ENCODE measurements at regions not wholly inside any gene's neighbourhood (a gene's known extent, or its start where the extent isn't known, plus 50 kb on each side); places are given as distances from the start of the nearest gene placed in this dataset.

DNA sequence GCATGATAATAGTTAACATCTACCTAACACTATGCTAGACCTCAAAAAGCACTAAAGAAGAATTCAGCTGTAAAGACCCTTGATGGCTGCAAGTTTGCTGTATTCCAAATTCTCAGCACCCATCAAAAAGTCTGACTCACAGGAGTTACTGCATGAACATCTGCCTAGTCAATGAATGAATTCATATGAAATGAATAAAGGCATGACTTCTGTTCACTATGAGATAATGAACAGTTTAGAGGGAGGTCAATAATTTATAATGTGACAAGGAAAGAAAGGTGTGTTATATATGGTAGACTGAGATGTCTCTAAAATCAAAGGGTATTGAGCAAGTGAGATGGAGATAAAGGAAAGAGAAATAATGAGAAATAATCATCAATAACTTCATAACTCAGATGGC is 508.2 kb upstream of the TGFBR2 start:
- Histone ChIP-seq H3K36me3 (no peaks in the 10 kb centered on the region), H3K27ac (no peak overlapping the region), H3K4me3 (no peak overlapping the region), H3K4me1 (ENCODE audit: control insufficient read depth in 1 of 2, low read depth in 2 of 2) (no peaks in the 10 kb centered on the region), H3K9me3 (no peaks in the 10 kb centered on the region), H3K27me3 (replicated peaks; ENCODE audit: insufficient read depth) (no peaks in the 10 kb centered on the region)
- ATAC-seq (ENCODE audit: insufficient number of reproducible peaks, low FRiP score, low read depth) (no peak), DNase-seq (ENCODE audit: low spot score) (no peak)
- TF ChIP-seq, protein P1, sequence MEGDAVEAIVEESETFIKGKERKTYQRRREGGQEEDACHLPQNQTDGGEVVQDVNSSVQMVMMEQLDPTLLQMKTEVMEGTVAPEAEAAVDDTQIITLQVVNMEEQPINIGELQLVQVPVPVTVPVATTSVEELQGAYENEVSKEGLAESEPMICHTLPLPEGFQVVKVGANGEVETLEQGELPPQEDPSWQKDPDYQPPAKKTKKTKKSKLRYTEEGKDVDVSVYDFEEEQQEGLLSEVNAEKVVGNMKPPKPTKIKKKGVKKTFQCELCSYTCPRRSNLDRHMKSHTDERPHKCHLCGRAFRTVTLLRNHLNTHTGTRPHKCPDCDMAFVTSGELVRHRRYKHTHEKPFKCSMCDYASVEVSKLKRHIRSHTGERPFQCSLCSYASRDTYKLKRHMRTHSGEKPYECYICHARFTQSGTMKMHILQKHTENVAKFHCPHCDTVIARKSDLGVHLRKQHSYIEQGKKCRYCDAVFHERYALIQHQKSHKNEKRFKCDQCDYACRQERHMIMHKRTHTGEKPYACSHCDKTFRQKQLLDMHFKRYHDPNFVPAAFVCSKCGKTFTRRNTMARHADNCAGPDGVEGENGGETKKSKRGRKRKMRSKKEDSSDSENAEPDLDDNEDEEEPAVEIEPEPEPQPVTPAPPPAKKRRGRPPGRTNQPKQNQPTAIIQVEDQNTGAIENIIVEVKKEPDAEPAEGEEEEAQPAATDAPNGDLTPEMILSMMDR (IDR thresholded peaks at IDR 0.05), result no peak

DNA sequence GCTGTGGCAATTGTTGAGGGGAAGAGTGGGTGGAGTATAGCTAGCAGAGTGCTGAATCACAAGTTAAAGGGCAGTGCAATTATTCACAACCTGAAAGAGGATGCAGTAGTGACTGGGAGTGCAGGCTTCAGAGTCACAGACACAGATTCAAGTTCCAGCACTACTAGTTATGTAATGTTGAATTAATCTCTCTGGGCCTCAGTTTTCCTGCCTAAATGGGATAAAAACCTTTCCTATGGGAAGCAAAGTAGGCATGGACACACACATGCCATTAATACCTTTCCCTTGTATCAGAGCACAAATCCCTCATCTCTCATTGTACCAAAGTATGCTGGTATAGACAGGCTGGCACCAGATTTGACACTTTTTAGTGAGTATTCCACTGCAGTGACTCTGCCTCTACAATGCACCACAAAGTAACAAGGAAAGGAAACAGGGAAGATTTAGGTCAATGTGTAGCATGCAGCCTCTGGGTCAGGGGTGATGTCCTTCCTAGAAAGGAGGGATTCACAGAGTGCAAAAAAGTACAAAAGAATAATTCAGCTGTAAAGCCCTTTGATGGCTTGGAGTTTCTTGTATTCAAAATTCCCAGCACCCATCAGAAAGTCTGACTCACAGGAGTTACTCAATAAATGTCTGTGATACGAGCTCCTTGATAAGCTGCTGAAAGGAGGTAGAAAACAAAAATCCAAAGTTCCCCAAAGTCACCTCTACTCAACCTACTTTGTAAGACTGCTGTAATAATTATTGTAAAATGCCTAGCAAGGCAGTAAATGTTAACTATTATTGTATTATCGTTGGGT is 507.5 kb upstream of the TGFBR2 start:
- H3K36me3 ChIP-seq, result no peaks in the 10 kb centered on the region
- no peaks in the 10 kb centered on the region for H3K4me1 ChIP-seq (ENCODE audit: control insufficient read depth in 1 of 2, low read depth in 2 of 2)
- no peak overlapping the region for H3K4me3 ChIP-seq
- no peaks in the 10 kb centered on the region for H3K27me3 ChIP-seq (replicated peaks; ENCODE audit: insufficient read depth)
- DNase-seq (ENCODE audit: low spot score) (no peak), ATAC-seq (ENCODE audit: insufficient number of reproducible peaks, low FRiP score, low read depth) (no peak)
- H3K27ac ChIP-seq, result no peak overlapping the region
- TF ChIP-seq, protein P1 (IDR thresholded peaks at IDR 0.05), result no peak
- no peaks in the 10 kb centered on the region for H3K9me3 ChIP-seq

DNA sequence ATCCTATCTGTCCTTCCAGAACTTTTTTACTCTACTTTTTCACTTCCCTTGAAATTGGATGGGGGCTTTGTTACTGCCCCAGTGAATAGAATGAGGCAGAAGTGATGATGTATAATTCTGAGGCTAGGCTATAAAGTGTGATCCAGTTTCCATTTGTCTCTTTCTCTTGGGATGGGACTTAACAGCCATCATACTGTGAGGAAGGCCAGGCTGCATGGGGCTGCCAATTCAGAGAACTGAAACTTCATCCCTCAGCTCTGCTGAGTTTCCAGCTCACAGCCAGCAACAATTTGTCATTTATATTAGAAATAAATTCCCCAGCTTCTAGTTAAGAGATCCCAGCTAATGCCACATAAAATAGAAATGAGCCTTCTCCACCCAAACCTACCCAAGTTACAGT is 504.0 kb upstream of the TGFBR2 start:
- TF ChIP-seq, protein P1 (IDR thresholded peaks at IDR 0.05), result no peak
- no peaks in the 10 kb centered on the region for H3K9me3 ChIP-seq
- no peaks in the 10 kb centered on the region for H3K36me3 ChIP-seq
- DNase-seq (ENCODE audit: low spot score) (no peak), ATAC-seq (ENCODE audit: insufficient number of reproducible peaks, low FRiP score, low read depth) (no peak)
- H3K4me3 ChIP-seq, result no peak overlapping the region
- H3K4me1 ChIP-seq (ENCODE audit: control insufficient read depth in 1 of 2, low read depth in 2 of 2), result no peaks in the 10 kb centered on the region
- no peaks in the 10 kb centered on the region for H3K27me3 ChIP-seq (replicated peaks; ENCODE audit: insufficient read depth)
- H3K27ac ChIP-seq, result no peak overlapping the region

DNA sequence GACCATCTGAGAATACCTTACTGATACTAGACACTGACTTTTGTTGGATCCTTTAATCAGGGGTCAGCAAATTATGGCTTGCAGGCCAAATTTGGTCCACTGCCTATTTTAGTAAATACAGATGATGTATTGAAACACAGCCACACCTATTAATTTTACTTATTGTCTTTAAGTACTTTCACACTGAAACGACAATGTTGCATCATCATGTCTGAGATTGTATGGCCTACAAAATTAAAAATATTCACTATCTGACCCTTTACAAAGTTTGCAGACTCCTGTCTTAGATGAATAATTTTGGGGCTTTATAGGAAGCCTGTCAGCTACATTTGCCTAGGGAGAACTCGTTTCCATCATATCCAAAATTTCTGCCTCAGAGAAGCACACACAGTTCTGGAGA is 503.2 kb upstream of the TGFBR2 start:
- H3K9me3 ChIP-seq, result no peaks in the 10 kb centered on the region
- no peak for ATAC-seq (ENCODE audit: insufficient number of reproducible peaks, low FRiP score, low read depth)
- no peak overlapping the region for H3K27ac ChIP-seq
- DNase-seq (ENCODE audit: low spot score), result no peak
- H3K36me3 ChIP-seq, result no peaks in the 10 kb centered on the region
- TF ChIP-seq, protein P1 (IDR thresholded peaks at IDR 0.05), result no peak
- no peaks in the 10 kb centered on the region for H3K27me3 ChIP-seq (replicated peaks; ENCODE audit: insufficient read depth)
- no peak overlapping the region for H3K4me3 ChIP-seq
- no peaks in the 10 kb centered on the region for H3K4me1 ChIP-seq (ENCODE audit: control insufficient read depth in 1 of 2, low read depth in 2 of 2)

DNA sequence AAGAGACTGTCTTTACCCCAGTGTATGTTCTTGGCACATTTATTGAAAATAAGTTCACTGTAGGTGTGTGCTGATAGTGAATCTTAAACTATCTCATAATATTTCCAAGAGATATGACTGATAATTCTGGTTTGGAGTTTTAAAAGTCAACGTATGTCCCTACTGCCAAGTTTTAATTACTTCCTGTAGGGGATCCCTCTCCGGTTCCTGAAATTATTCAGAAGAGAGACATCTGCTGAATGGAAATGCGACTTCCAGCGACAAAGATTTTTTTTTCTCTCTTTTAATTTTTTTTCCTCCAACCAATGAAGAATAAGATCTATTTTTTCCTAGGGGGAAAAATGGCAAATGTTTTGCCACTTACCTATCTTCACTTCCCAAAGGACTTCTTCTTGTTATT is 498.9 kb upstream of the TGFBR2 start:
- TF ChIP-seq, protein P1 (IDR thresholded peaks at IDR 0.05), result no peak
- Histone ChIP-seq H3K36me3 (no peaks in the 10 kb centered on the region), H3K4me3 (no peak overlapping the region), H3K4me1 (ENCODE audit: control insufficient read depth in 1 of 2, low read depth in 2 of 2) (peaks cover 0 to 3% of the 10 kb centered on the region in 2 donors), H3K9me3 (no peaks in the 10 kb centered on the region), H3K27me3 (replicated peaks; ENCODE audit: insufficient read depth) (no peaks in the 10 kb centered on the region), H3K27ac (no peak overlapping the region)
- DNase-seq (ENCODE audit: low spot score) (no peak), ATAC-seq (ENCODE audit: insufficient number of reproducible peaks, low FRiP score, low read depth) (no peak)

Measured in thoracic aorta (tissue), 2 donors.